Stimulated activated CD4-positive, alpha-beta T cell treated with anti-CD3 and anti-CD28 coated beads, Interleukin-4, amount 100 ng/mL, for 48 hours (primary cell): ENCODE measurements at regions not wholly inside any gene's neighbourhood (a gene's known extent, or its start where the extent isn't known, plus 50 kb on each side); places are given as distances from the start of the nearest gene placed in this dataset.
"Not testable (repeated sequence)": the region's sequence is repeated elsewhere in the genome, so short reads cannot be mapped to it uniquely, and the experiment has no call there.

Experiments used
- DNase-seq, 2 donors: peaks; one replicate each; pipeline ENCODE4 v3.0.0-alpha.2; 2020; ENCODE audit warnings: low read depth in 2 of 2

- no peak for DNase-seq
Measured at GRCh38 chr11:71127806-71128205, 124.6 kb downstream of the SHANK2 start.

- DNase-seq: not testable (repeated sequence)
Measured at GRCh38 chr11:71126401-71126800, 126.0 kb downstream of the SHANK2 start.

- DNase-seq: no peak
Measured at GRCh38 chr11:71125150-71125549, 127.2 kb downstream of the SHANK2 start.

GRCh38 chr11:71124127-71124526 is 128.2 kb downstream of the SHANK2 start:
- no peak for DNase-seq

- no peak for DNase-seq
Measured at GRCh38 chr11:71120471-71120896, 131.9 kb downstream of the SHANK2 start.

GRCh38 chr11:71119656-71120269 is 132.6 kb downstream of the SHANK2 start:
- no peak for DNase-seq

GRCh38 chr11:71118671-71119250 is 133.6 kb downstream of the SHANK2 start:
- DNase-seq: no peak

- no peak for DNase-seq
Measured at GRCh38 chr11:71117311-71117710, 135.1 kb downstream of the SHANK2 start.

- DNase-seq: no peak
Measured at GRCh38 chr11:71116693-71117040, 135.7 kb downstream of the SHANK2 start.

- DNase-seq: no peak
Measured at GRCh38 chr11:71115770-71116692, 136.3 kb downstream of the SHANK2 start.

GRCh38 chr11:71114124-71114851 is 138.1 kb downstream of the SHANK2 start:
- DNase-seq: no peak

- DNase-seq: no peak
Measured at GRCh38 chr11:71112990-71113389, 139.4 kb downstream of the SHANK2 start.

GRCh38 chr11:71112454-71112853 is 139.9 kb downstream of the SHANK2 start:
- no peak for DNase-seq

GRCh38 chr11:71109586-71109985 is 142.8 kb downstream of the SHANK2 start:
- no peak for DNase-seq

GRCh38 chr11:71109186-71109585 is 143.2 kb downstream of the SHANK2 start:
- no peak for DNase-seq

- no peak for DNase-seq
Measured at GRCh38 chr11:71108013-71108865, 144.1 kb downstream of the SHANK2 start.

GRCh38 chr11:71106671-71107070 is 145.7 kb downstream of the SHANK2 start:
- DNase-seq: no peak

- no peak for DNase-seq
Measured at GRCh38 chr11:71103266-71103665, 149.1 kb downstream of the SHANK2 start.

- DNase-seq: no peak
Measured at GRCh38 chr11:71102251-71102995, 150.0 kb downstream of the SHANK2 start.

GRCh38 chr11:71101606-71102005 is 150.8 kb downstream of the SHANK2 start:
- no peak for DNase-seq
